ENCODE measurements at regions not wholly inside any gene's neighbourhood (a gene's known extent, or its start where the extent isn't known, plus 50 kb on each side); places are given as distances from the start of the nearest gene placed in this dataset.

GRCh38 chrY:16645991-16646390, 1234.0 kb downstream of the CDY2B start:
- TF ChIP-seq CTCF (IDR thresholded peaks at IDR 0.05; ENCODE audit: low read depth, low read length), result no peak
- TF ChIP-seq EZH2phosphoT487 (IDR thresholded peaks at IDR 0.05; ENCODE audit: low read depth), result no peak
